OCI-LY1 (cell line): ENCODE measurements at regions not wholly inside any gene's neighbourhood (a gene's known extent, or its start where the extent isn't known, plus 50 kb on each side); places are given as distances from the start of the nearest gene placed in this dataset.

Experiments
- CTCF ChIP-seq: fragments of 200-600 bp; sonication (generic), shearing (Covaris generic); IDR thresholded peaks from 2 replicates; pipeline ENCODE4 v1.5.1; 2017; ENCODE audit warnings: mild to moderate bottlenecking, antibody characterized with exemption, low read length, moderate library complexity, mixed read lengths
- EZH2 ChIP-seq: fragments of 200-600 bp; sonication (generic), shearing (Covaris generic); IDR thresholded peaks from 2 replicates; pipeline ENCODE4 v1.8.0; 2017; ENCODE audit warnings: borderline replicate concordance, mixed run types, mild to moderate bottlenecking, antibody characterized with exemption, low read length, moderate library complexity, mixed read lengths

DNA sequence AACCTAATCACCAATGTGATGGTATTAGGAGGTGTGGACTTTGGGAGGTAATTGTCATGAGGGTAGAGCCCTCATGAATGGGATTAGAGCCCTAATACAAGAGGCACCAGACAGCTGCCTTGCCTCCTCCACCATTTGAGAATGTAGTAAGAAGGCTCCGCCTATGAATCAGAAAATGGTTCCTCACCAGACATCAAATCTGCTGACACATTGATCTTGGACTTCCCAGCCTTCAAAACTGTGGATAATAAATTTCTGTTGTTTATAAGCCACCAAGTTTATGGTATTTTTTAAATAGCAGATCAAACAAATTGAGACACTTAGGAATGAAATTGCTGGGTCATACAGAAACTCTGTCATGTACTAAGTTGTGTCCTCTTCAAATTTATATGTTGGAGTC, 56.8 kb upstream of the COL6A5 start:
- TF ChIP-seq EZH2, result no peak
- no peak for TF ChIP-seq CTCF
